Mesenchymal stem cell (in vitro differentiated cells and primary cell): ENCODE measurements at regions not wholly inside any gene's neighbourhood (a gene's known extent, or its start where the extent isn't known, plus 50 kb on each side); places are given as distances from the start of the nearest gene placed in this dataset.

ENCODE experiments used
- DNase-seq: peaks from one replicate; pipeline ENCODE4 v3.0.0-alpha.2; 2013
- H2AFZ ChIP-seq: one replicate; pipeline ENCODE4 v1.6.1; 2013; ENCODE audit warnings: low read depth, mild to moderate bottlenecking, control low read depth, inconsistent platforms, low read length, moderate library complexity
- H2AK5ac ChIP-seq: 2 replicates; pipeline ENCODE4 v1.6.1; 2013; ENCODE audit warnings: low read length, moderate library complexity, mild to moderate bottlenecking, inconsistent platforms; ENCODE audit not compliant: severe bottlenecking
- H2BK120ac ChIP-seq: one replicate; pipeline ENCODE4 v1.6.1; 2013; ENCODE audit warnings: low read depth, mild to moderate bottlenecking, inconsistent platforms, low read length, moderate library complexity
- H2BK12ac ChIP-seq, 2 experiments: one replicate each; pipeline ENCODE4 v1.6.1; 2013; ENCODE audit warnings: inconsistent platforms in 2 of 2, low read length in 2 of 2, mild to moderate bottlenecking in 2 of 2, moderate library complexity in 2 of 2, control low read depth in 1 of 2
- H2BK15ac ChIP-seq: one replicate; pipeline ENCODE4 v1.6.1; 2013; ENCODE audit warnings: mild to moderate bottlenecking, low read depth, inconsistent platforms; ENCODE audit not compliant: poor library complexity, severe bottlenecking
- H2BK5ac ChIP-seq: 2 replicates; pipeline ENCODE4 v1.6.1; 2013; ENCODE audit warnings: low read depth, mild to moderate bottlenecking, low read length, control low read depth, inconsistent platforms; ENCODE audit not compliant: poor library complexity, severe bottlenecking
- H3K14ac ChIP-seq, 2 experiments: one replicate each; pipeline ENCODE4 v1.6.1; 2013; ENCODE audit warnings: inconsistent platforms in 2 of 2, low read length in 2 of 2, control low read depth in 1 of 2, mild to moderate bottlenecking in 1 of 2, moderate library complexity in 1 of 2
- H3K18ac ChIP-seq, 2 experiments: one replicate each; pipeline ENCODE4 v1.6.1; 2013; ENCODE audit warnings: inconsistent platforms in 2 of 2, low read length in 2 of 2, control low read depth in 1 of 2, low read depth in 1 of 2, mild to moderate bottlenecking in 1 of 2
- H3K23ac ChIP-seq, 2 experiments: one replicate each; pipeline ENCODE4 v1.6.1; 2013; ENCODE audit warnings: inconsistent platforms in 2 of 2, low read length in 2 of 2, mild to moderate bottlenecking in 2 of 2, moderate library complexity in 2 of 2, control low read depth in 1 of 2
- H3K27ac ChIP-seq: 2 replicates; pipeline ENCODE4 v1.5.1; 2013; ENCODE audit warnings: mild to moderate bottlenecking, moderate library complexity, low read length, control low read depth, inconsistent platforms; ENCODE audit not compliant: poor library complexity, severe bottlenecking
- H3K27me3 ChIP-seq, 2 experiments: 2 replicates each; pipeline versions ENCODE4 v1.6.1 to v1.7.0; 2013; ENCODE audit warnings: low read length in 2 of 2, mild to moderate bottlenecking in 2 of 2, moderate library complexity in 2 of 2, control low read depth in 1 of 2, inconsistent platforms in 1 of 2; ENCODE audit not compliant: control insufficient read depth in 1 of 2, insufficient read depth in 1 of 2
- H3K36me3 ChIP-seq, 2 experiments: 2 replicates each; pipeline versions ENCODE4 v1.6.1 to v1.7.0; 2013; ENCODE audit warnings: low read length in 2 of 2, control low read depth in 1 of 2, inconsistent platforms in 1 of 2, low read depth in 1 of 2, mild to moderate bottlenecking in 1 of 2; ENCODE audit not compliant: insufficient read depth in 2 of 2, control insufficient read depth in 1 of 2
- H3K4ac ChIP-seq, 2 experiments: one replicate each; pipeline ENCODE4 v1.6.1; 2013; ENCODE audit warnings: inconsistent platforms in 2 of 2, low read length in 2 of 2, mild to moderate bottlenecking in 2 of 2, moderate library complexity in 2 of 2, control low read depth in 1 of 2, low read depth in 1 of 2
- H3K4me1 ChIP-seq: 2 replicates; pipeline ENCODE4 v1.6.1; 2013; ENCODE audit warnings: low read depth, low read length, control low read depth; ENCODE audit not compliant: control insufficient read depth, insufficient read depth
- H3K4me2 ChIP-seq: 2 replicates; pipeline ENCODE4 v1.6.1; 2013; ENCODE audit warnings: low read length, mild to moderate bottlenecking, inconsistent platforms; ENCODE audit not compliant: poor library complexity, severe bottlenecking
- H3K4me3 ChIP-seq, 2 experiments: 2 replicates each; pipeline versions ENCODE4 v1.5.1 to v1.7.0; 2013; ENCODE audit warnings: low read length in 2 of 2, mild to moderate bottlenecking in 2 of 2, control low read depth in 1 of 2, low read depth in 1 of 2; ENCODE audit not compliant: insufficient read depth in 1 of 2
- H3K79me1 ChIP-seq: replicated peaks from 2 replicates; pipeline ENCODE4 v1.6.1; 2013; ENCODE audit warnings: mild to moderate bottlenecking, control low read depth, low read length, inconsistent platforms; ENCODE audit not compliant: poor library complexity, severe bottlenecking
- H3K9ac ChIP-seq: 2 replicates; pipeline ENCODE4 v1.7.0; 2013; ENCODE audit warnings: mild to moderate bottlenecking, low read length, moderate library complexity
- H3K9me3 ChIP-seq: 2 replicates; pipeline ENCODE4 v1.7.0; 2013; ENCODE audit warnings: mild to moderate bottlenecking, low read length; ENCODE audit not compliant: control insufficient read depth
- H4K8ac ChIP-seq: one replicate; pipeline ENCODE4 v1.6.1; 2013; ENCODE audit warnings: inconsistent platforms, mild to moderate bottlenecking, low read length, moderate library complexity
- H4K91ac ChIP-seq: one replicate; pipeline ENCODE4 v1.6.1; 2013; ENCODE audit warnings: mild to moderate bottlenecking, low read length, inconsistent platforms
- WGBS: methylation state at CpG from one replicate; pipeline ENCODE4 v1.1.7; 2013; ENCODE audit warnings: mixed read lengths; 5-methylcytosine and 5-hydroxymethylcytosine counted together

- 92% methylated on average over 3 of the region's 5 CpGs for WGBS
- no peak overlapping the region for H3K4ac ChIP-seq
- no peak overlapping the region for H3K23ac ChIP-seq
These were observed 133.8 kb upstream of the ANKRD50 start for GRCh38 chr4:124846306-124846705.

GRCh38 chr4:124839786-124840390 is 127.4 kb upstream of the ANKRD50 start:
- no peak overlapping the region for H3K18ac ChIP-seq
- H3K9me3 ChIP-seq, result peaks cover 46% of the 10 kb centered on the region
- H2BK12ac ChIP-seq, result no peak overlapping the region
- no peaks in the 10 kb centered on the region for H3K36me3 ChIP-seq
- no peaks in the 10 kb centered on the region for H3K79me1 ChIP-seq
- no peak overlapping the region for H3K9ac ChIP-seq
- H3K27me3 ChIP-seq, result no peaks in the 10 kb centered on the region
- H3K23ac ChIP-seq, result no peak overlapping the region
- no peak overlapping the region for H3K27ac ChIP-seq
- H3K4me3 ChIP-seq, result no peak overlapping the region
- H2BK5ac ChIP-seq, result no peak overlapping the region
- H3K4me1 ChIP-seq, result no peaks in the 10 kb centered on the region
- 33% methylated on average over 1 of the region's 3 CpGs for WGBS
- no peak overlapping the region for H4K8ac ChIP-seq
- no peak overlapping the region for H2AFZ ChIP-seq
- H2BK120ac ChIP-seq, result no peak overlapping the region
- no peak overlapping the region for H2BK15ac ChIP-seq
- H3K14ac ChIP-seq, result no peak overlapping the region
- no peak overlapping the region for H4K91ac ChIP-seq
- no peak overlapping the region for H3K4ac ChIP-seq
- DNase-seq, result no peak
- H2AK5ac ChIP-seq, result no peak overlapping the region
- no peak overlapping the region for H3K4me2 ChIP-seq

More at GRCh38 chr4:124846306-124846705, 133.8 kb upstream of the ANKRD50 start:
- no peaks in the 10 kb centered on the region for H3K36me3 ChIP-seq
- no peak overlapping the region for H2BK120ac ChIP-seq
- H3K4me2 ChIP-seq, result no peak overlapping the region
- H3K4me1 ChIP-seq, result no peaks in the 10 kb centered on the region
- no peaks in the 10 kb centered on the region for H3K27me3 ChIP-seq
- no peak overlapping the region for H2BK12ac ChIP-seq
- no peak for DNase-seq
- no peak overlapping the region for H3K9ac ChIP-seq
- no peak overlapping the region for H3K14ac ChIP-seq
- no peak overlapping the region for H2AFZ ChIP-seq
- no peak overlapping the region for H2BK5ac ChIP-seq
- no peak overlapping the region for H2AK5ac ChIP-seq
- no peak overlapping the region for H3K27ac ChIP-seq
- no peaks in the 10 kb centered on the region for H3K79me1 ChIP-seq
- H3K4me3 ChIP-seq, result no peak overlapping the region
- H3K18ac ChIP-seq, result no peak overlapping the region
- H3K9me3 ChIP-seq, result peaks cover 15% of the 10 kb centered on the region
- no peak overlapping the region for H4K8ac ChIP-seq
- no peak overlapping the region for H4K91ac ChIP-seq
- H2BK15ac ChIP-seq, result no peak overlapping the region

GRCh38 chr4:124833831-124834505 is 121.4 kb upstream of the ANKRD50 start:
- no peak for DNase-seq
- H2AFZ ChIP-seq, result no peak overlapping the region
- no peak overlapping the region for H3K18ac ChIP-seq
- H2BK5ac ChIP-seq, result no peak overlapping the region
- no peaks in the 10 kb centered on the region for H3K4me1 ChIP-seq
- no peaks in the 10 kb centered on the region for H3K36me3 ChIP-seq
- H3K4me2 ChIP-seq, result no peak overlapping the region
- no peaks in the 10 kb centered on the region for H3K79me1 ChIP-seq
- H3K9me3 ChIP-seq, result peaks cover 19% of the 10 kb centered on the region
- H3K23ac ChIP-seq, result no peak overlapping the region
- H3K4ac ChIP-seq, result no peak overlapping the region
- H2BK15ac ChIP-seq, result no peak overlapping the region
- no peak overlapping the region for H3K27ac ChIP-seq
- H4K91ac ChIP-seq, result no peak overlapping the region
- no peak overlapping the region for H2BK12ac ChIP-seq
- H3K4me3 ChIP-seq, result no peak overlapping the region
- no peak overlapping the region for H3K9ac ChIP-seq
- H2AK5ac ChIP-seq, result no peak overlapping the region
- H4K8ac ChIP-seq, result no peak overlapping the region
- H2BK120ac ChIP-seq, result no peak overlapping the region
- no peaks in the 10 kb centered on the region for H3K27me3 ChIP-seq
- no peak overlapping the region for H3K14ac ChIP-seq
- 94% methylated on average over 5 of the region's 5 CpGs for WGBS

GRCh38 chr4:124828382-124828781 is 115.8 kb upstream of the ANKRD50 start:
- Histone ChIP-seq H2AFZ (no peak overlapping the region), H2BK120ac (no peak overlapping the region), H3K36me3 (no peaks in the 10 kb centered on the region), H3K27ac (no peak overlapping the region), H2BK5ac (no peak overlapping the region), H3K4ac (no peak overlapping the region), H2BK15ac (no peak overlapping the region), H3K23ac (no peak overlapping the region), H3K4me2 (no peak overlapping the region), H4K91ac (no peak overlapping the region), H3K18ac (no peak overlapping the region), H3K14ac (no peak overlapping the region), H2BK12ac (no peak overlapping the region), H3K9me3 (no peaks in the 10 kb centered on the region), H3K27me3 (no peaks in the 10 kb centered on the region), H3K79me1 (no peaks in the 10 kb centered on the region), H3K4me1 (no peaks in the 10 kb centered on the region), H3K4me3 (no peak overlapping the region), H2AK5ac (no peak overlapping the region), H3K9ac (no peak overlapping the region), H4K8ac (no peak overlapping the region)
- DNase-seq, result no peak
